SU-DHL-6 (cell line): ENCODE measurements at regions not wholly inside any gene's neighbourhood (a gene's known extent, or its start where the extent isn't known, plus 50 kb on each side); places are given as distances from the start of the nearest gene placed in this dataset.

Experiments
- EZH2phosphoT487 ChIP-seq: fragments of 200-600 bp; sonication (generic), shearing (Covaris generic); conservative IDR thresholded peaks from 2 replicates; pipeline ENCODE4 v1.6.1; 2018; ENCODE audit warnings: mild to moderate bottlenecking, antibody characterized with exemption, low read length, moderate library complexity, mixed read lengths
- TF ChIP-seq, protein P1 (sequence below): fragments of 200-600 bp; sonication (generic); IDR thresholded peaks from one replicate; pipeline ENCODE4 v1.5.1; 2017; ENCODE audit warnings: antibody characterized with exemption, mild to moderate bottlenecking, low read length, moderate library complexity; ENCODE audit not compliant: insufficient read depth, poor library complexity, severe bottlenecking

DNA sequence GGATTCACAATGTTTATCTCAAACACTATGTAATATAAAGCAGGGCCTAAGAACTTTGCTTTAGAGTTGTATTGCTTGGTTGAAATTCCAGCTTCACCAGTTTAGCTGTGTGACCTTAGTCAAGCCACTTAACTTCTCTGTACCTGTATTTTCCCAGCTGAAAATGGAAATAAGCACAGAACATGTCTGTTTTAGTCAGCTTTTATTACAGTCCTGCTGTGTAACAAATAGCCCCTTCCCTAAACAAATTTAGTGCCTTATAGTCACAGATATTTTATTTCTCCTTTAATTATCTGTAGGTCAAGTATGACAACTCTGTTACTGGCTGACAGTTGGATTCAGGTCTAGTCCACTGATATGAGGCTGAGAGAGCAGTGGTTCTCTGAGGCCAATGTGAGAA lies 56.0 kb upstream of the JAG1 start:
- TF ChIP-seq, protein P1, sequence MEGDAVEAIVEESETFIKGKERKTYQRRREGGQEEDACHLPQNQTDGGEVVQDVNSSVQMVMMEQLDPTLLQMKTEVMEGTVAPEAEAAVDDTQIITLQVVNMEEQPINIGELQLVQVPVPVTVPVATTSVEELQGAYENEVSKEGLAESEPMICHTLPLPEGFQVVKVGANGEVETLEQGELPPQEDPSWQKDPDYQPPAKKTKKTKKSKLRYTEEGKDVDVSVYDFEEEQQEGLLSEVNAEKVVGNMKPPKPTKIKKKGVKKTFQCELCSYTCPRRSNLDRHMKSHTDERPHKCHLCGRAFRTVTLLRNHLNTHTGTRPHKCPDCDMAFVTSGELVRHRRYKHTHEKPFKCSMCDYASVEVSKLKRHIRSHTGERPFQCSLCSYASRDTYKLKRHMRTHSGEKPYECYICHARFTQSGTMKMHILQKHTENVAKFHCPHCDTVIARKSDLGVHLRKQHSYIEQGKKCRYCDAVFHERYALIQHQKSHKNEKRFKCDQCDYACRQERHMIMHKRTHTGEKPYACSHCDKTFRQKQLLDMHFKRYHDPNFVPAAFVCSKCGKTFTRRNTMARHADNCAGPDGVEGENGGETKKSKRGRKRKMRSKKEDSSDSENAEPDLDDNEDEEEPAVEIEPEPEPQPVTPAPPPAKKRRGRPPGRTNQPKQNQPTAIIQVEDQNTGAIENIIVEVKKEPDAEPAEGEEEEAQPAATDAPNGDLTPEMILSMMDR, result no peak
- TF ChIP-seq EZH2phosphoT487, result no peak
